CD8-positive, alpha-beta memory T cell (primary cell): ENCODE measurements at regions not wholly inside any gene's neighbourhood (a gene's known extent, or its start where the extent isn't known, plus 50 kb on each side); places are given as distances from the start of the nearest gene placed in this dataset.

Source experiments
- CTCF ChIA-PET: fragments of 350-600 bp; sonication (Branson Sonifier 250); formaldehyde crosslinking; loops from one replicate; lab custom pipeline; 2021; ENCODE audit warnings: antibody characterized with exemption; lab: Charles Lee
- POLR2A ChIA-PET: fragments of 350-600 bp; sonication (Branson Sonifier 250); formaldehyde crosslinking; loops from one replicate; lab custom pipeline; 2021; ENCODE audit warnings: antibody characterized with exemption; lab: Charles Lee
- DNase-seq, 5 donors: peaks; one replicate each; pipeline versions ENCODE4 v3.0.0 to v3.0.0-alpha.2; 2020 to 2022; ENCODE audit warnings: mixed read lengths in 1 of 5
- H3K27ac ChIP-seq: one replicate; pipeline ENCODE4 v1.7.0; 2013; ENCODE audit warnings: low read depth, mild to moderate bottlenecking, low read length, moderate library complexity
- H3K27me3 ChIP-seq: 2 replicates; pipeline ENCODE4 v1.7.0; 2013; ENCODE audit warnings: low read length, mild to moderate bottlenecking; ENCODE audit not compliant: insufficient read depth, poor library complexity, severe bottlenecking
- H3K36me3 ChIP-seq: 2 replicates; pipeline ENCODE4 v1.7.0; 2013; ENCODE audit warnings: mild to moderate bottlenecking, low read length, moderate library complexity; ENCODE audit not compliant: insufficient read depth
- H3K4me1 ChIP-seq: 2 replicates; pipeline ENCODE4 v1.7.0; 2013; ENCODE audit warnings: mild to moderate bottlenecking, low read length, moderate library complexity; ENCODE audit not compliant: insufficient read depth
- H3K4me3 ChIP-seq: 2 replicates; pipeline ENCODE4 v1.7.0; 2013; ENCODE audit warnings: mild to moderate bottlenecking, low read length
- H3K9me3 ChIP-seq: 2 replicates; pipeline ENCODE4 v1.7.0; 2013; ENCODE audit warnings: mild to moderate bottlenecking, low read length
- H3K27ac Mint-ChIP-seq, 8 donors: one replicate each; pipeline ENCODE4 v1.8.0; 2020 to 2021; ENCODE audit warnings: mixed read lengths in 8 of 8, mild to moderate bottlenecking in 6 of 8, inconsistent platforms in 3 of 8, moderate library complexity in 3 of 8
- H3K27me3 Mint-ChIP-seq, 2 donors: one replicate each; pipeline ENCODE4 v1.8.0; 2020 to 2021; ENCODE audit warnings: mixed read lengths in 2 of 2, mild to moderate bottlenecking in 1 of 2, moderate library complexity in 1 of 2
- H3K36me3 Mint-ChIP-seq, 3 donors: one replicate each; pipeline ENCODE4 v1.8.0; 2020 to 2021; ENCODE audit warnings: mixed read lengths in 3 of 3, inconsistent platforms in 1 of 3, mild to moderate bottlenecking in 1 of 3
- H3K4me1 Mint-ChIP-seq, 3 donors: one replicate each; pipeline ENCODE4 v1.8.0; 2020 to 2021; ENCODE audit warnings: mixed read lengths in 3 of 3, inconsistent platforms in 1 of 3, mild to moderate bottlenecking in 1 of 3
- H3K4me3 Mint-ChIP-seq, 7 donors: one replicate each; pipeline ENCODE4 v1.8.0; 2020 to 2021; ENCODE audit warnings: mixed read lengths in 7 of 7, mild to moderate bottlenecking in 6 of 7, moderate library complexity in 4 of 7, inconsistent platforms in 2 of 7
- H3K9me3 Mint-ChIP-seq, 5 donors: one replicate each; pipeline ENCODE4 v1.8.0; 2020 to 2022; ENCODE audit warnings: mixed read lengths in 5 of 5, mild to moderate bottlenecking in 3 of 5, moderate library complexity in 2 of 5, inconsistent platforms in 1 of 5

GRCh38 chr10:83990126-83990525 lies 149.2 kb upstream of the GHITM start:
- peaks cover 5 to 10% of the 10 kb centered on the region in 2 donors for H3K27me3 Mint-ChIP-seq
- no peak overlapping the region for H3K27ac ChIP-seq

GRCh38 chr10:83991986-83992753 lies 147.1 kb upstream of the GHITM start:
- Mint-ChIP-seq H3K9me3 (no peaks in the 10 kb centered on the region), H3K4me1 (peaks cover 3 to 12% (median 10%) of the 10 kb centered on the region in 3 donors), H3K4me3 (no peak overlapping the region), H3K36me3 (no peaks in the 10 kb centered on the region), H3K27ac (peak overlapping the region in 2 of 8 donors; percentile 7 to 20), H3K27me3 (peaks cover 5 to 7% of the 10 kb centered on the region in 2 donors)
- POLR2A ChIA-PET = no interaction called here
- CTCF ChIA-PET = no interaction called here
- Histone ChIP-seq H3K27ac (no peak overlapping the region), H3K36me3 (no peaks in the 10 kb centered on the region), H3K27me3 (no peaks in the 10 kb centered on the region), H3K4me3 (no peak overlapping the region), H3K4me1 (no peaks in the 10 kb centered on the region), H3K9me3 (no peaks in the 10 kb centered on the region)
- DNase-seq = no peak

More at GRCh38 chr10:83990126-83990525, 149.2 kb upstream of the GHITM start:
- Mint-ChIP-seq H3K9me3 (no peaks in the 10 kb centered on the region), H3K27ac (no peak overlapping the region), H3K4me3 (no peak overlapping the region), H3K36me3 (no peaks in the 10 kb centered on the region), H3K4me1 (peaks cover 0 to 5% (median 4%) of the 10 kb centered on the region in 3 donors)
- ChIA-PET CTCF (no interaction called here), POLR2A (no interaction called here)
- no peak for DNase-seq
- H3K9me3 ChIP-seq = no peaks in the 10 kb centered on the region
- no peaks in the 10 kb centered on the region for H3K4me1 ChIP-seq
- H3K27me3 ChIP-seq = no peaks in the 10 kb centered on the region
- H3K36me3 ChIP-seq = no peaks in the 10 kb centered on the region
- H3K4me3 ChIP-seq = no peak overlapping the region

DNA sequence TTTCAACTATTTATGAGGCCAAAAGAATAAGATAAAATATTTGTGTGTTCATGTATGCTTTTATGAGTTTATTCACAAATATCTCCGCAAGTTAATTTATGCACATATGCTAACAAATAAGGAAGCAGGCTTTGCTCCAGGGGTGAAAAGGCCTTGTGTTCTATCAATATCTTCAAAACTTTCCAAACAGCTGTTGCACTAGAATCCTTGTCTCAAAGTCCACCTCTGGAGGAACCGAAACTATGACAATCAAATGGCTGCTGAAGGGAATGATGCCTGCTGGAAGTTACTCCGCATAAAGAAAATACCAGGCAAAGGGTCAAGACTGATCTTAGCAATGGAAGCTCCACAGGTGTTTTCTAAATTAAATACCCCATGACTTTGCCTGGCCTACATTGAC lies 145.0 kb upstream of the GHITM start:
- H3K4me3 ChIP-seq = no peak overlapping the region
- Mint-ChIP-seq H3K36me3 (no peaks in the 10 kb centered on the region), H3K9me3 (no peaks in the 10 kb centered on the region), H3K27ac (no peak overlapping the region), H3K27me3 (peaks cover 5 to 17% of the 10 kb centered on the region in 2 donors), H3K4me1 (peaks cover 3 to 8% (median 6%) of the 10 kb centered on the region in 3 donors), H3K4me3 (no peak overlapping the region)
- H3K9me3 ChIP-seq = no peaks in the 10 kb centered on the region
- CTCF ChIA-PET = no interaction called here
- H3K27me3 ChIP-seq = no peaks in the 10 kb centered on the region
- no peaks in the 10 kb centered on the region for H3K36me3 ChIP-seq
- no peaks in the 10 kb centered on the region for H3K4me1 ChIP-seq
- H3K27ac ChIP-seq = no peak overlapping the region
- DNase-seq = no peak
- POLR2A ChIA-PET = no interaction called here

DNA sequence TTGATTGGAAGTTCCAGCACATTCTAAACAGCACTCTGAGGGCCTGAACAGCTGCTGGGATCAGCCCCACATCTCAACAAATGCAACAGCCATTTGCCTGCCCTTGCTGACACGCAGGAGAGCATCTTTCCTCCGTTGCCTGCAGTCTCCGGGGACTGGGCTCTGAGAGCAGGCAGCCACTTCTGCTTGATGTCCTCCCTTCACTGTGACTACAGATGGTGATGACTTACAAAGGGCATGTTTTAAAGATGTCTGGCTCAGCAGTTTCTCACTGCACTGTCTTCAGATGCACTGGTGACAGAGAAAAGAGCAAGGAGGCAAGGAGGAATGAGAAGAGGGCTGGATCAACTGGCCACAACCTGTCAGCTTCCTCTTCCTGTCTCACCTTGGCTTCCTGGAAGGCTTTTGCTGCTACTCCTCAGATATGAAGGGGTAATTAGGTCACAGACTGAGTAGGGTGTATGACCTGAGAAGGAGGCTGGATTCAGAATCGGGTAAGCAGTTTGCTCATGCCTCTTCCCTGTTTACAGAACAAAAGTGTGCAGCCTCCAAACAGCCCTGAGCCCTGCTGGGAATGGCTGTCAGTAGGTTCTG lies 143.5 kb upstream of the GHITM start:
- no peaks in the 10 kb centered on the region for H3K36me3 ChIP-seq
- Mint-ChIP-seq H3K4me3 (peak overlapping the region in 2 of 7 donors; percentile 21 to 42), H3K27ac (peak overlapping the region in 6 of 8 donors; percentile 57 to 86 (median 82)), H3K4me1 (peaks cover 3 to 8% (median 6%) of the 10 kb centered on the region in 3 donors), H3K9me3 (no peaks in the 10 kb centered on the region), H3K36me3 (no peaks in the 10 kb centered on the region), H3K27me3 (peaks cover 5 to 17% of the 10 kb centered on the region in 2 donors)
- no peaks in the 10 kb centered on the region for H3K9me3 ChIP-seq
- no peaks in the 10 kb centered on the region for H3K4me1 ChIP-seq
- H3K27me3 ChIP-seq = no peaks in the 10 kb centered on the region
- POLR2A ChIA-PET = no interaction called here
- CTCF ChIA-PET = no interaction called here
- DNase-seq = peak in 1 of 5 donors; percentile 4
- H3K4me3 ChIP-seq = no peak overlapping the region
- no peak overlapping the region for H3K27ac ChIP-seq

- H3K27me3 Mint-ChIP-seq = peaks cover 4 to 18% of the 10 kb centered on the region in 2 donors
- H3K9me3 Mint-ChIP-seq = no peaks in the 10 kb centered on the region
Measured at GRCh38 chr10:84004221-84004620, 135.1 kb upstream of the GHITM start.

DNA sequence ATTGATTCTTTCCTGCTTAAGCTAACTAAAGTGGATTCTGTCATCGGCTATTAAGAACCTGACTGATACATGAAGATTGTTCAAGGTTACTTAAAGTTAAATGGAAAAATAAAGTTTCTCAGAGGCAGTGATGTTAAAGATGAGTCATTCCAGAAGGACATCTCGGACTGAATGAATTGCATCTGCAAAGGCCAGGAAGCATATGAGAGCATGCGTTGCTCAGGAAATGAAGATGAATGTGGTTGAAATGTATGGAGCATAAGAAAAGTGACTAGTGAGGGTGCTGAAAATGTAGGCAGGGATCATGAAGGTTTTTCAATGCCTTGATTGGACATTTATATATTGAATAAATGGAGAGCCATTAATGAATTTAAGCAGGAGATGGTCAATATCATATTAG lies 133.9 kb upstream of the GHITM start:
- no peaks in the 10 kb centered on the region for H3K36me3 Mint-ChIP-seq
- no peaks in the 10 kb centered on the region for H3K4me1 ChIP-seq
- ChIA-PET CTCF (no interaction called here), POLR2A (no interaction called here)
- H3K36me3 ChIP-seq = no peaks in the 10 kb centered on the region
- no peak for DNase-seq
- H3K4me3 ChIP-seq = no peak overlapping the region
- no peaks in the 10 kb centered on the region for H3K9me3 ChIP-seq
- no peaks in the 10 kb centered on the region for H3K4me1 Mint-ChIP-seq
- H3K27me3 ChIP-seq = no peaks in the 10 kb centered on the region
- H3K27me3 Mint-ChIP-seq = peaks cover 8 to 19% of the 10 kb centered on the region in 2 donors
- H3K27ac ChIP-seq = no peak overlapping the region
- no peak overlapping the region for H3K4me3 Mint-ChIP-seq
- no peaks in the 10 kb centered on the region for H3K9me3 Mint-ChIP-seq
- no peak overlapping the region for H3K27ac Mint-ChIP-seq

More at GRCh38 chr10:84004221-84004620, 135.1 kb upstream of the GHITM start:
- Mint-ChIP-seq H3K27ac (no peak overlapping the region), H3K4me1 (no peaks in the 10 kb centered on the region), H3K36me3 (no peaks in the 10 kb centered on the region), H3K4me3 (no peak overlapping the region)
- no peaks in the 10 kb centered on the region for H3K36me3 ChIP-seq
- no peak overlapping the region for H3K27ac ChIP-seq
- H3K27me3 ChIP-seq = no peaks in the 10 kb centered on the region
- H3K4me3 ChIP-seq = no peak overlapping the region
- no peaks in the 10 kb centered on the region for H3K4me1 ChIP-seq
- ChIA-PET POLR2A (no interaction called here), CTCF (no interaction called here)
- no peaks in the 10 kb centered on the region for H3K9me3 ChIP-seq
- no peak for DNase-seq

- H3K4me1 Mint-ChIP-seq = no peaks in the 10 kb centered on the region
- H3K27me3 Mint-ChIP-seq = peaks cover 13 to 21% of the 10 kb centered on the region in 2 donors
- no peaks in the 10 kb centered on the region for H3K36me3 Mint-ChIP-seq
- no peak overlapping the region for H3K27ac Mint-ChIP-seq
- no peaks in the 10 kb centered on the region for H3K9me3 Mint-ChIP-seq
- CTCF ChIA-PET = no interaction called here
- DNase-seq = no peak
- no peak overlapping the region for H3K4me3 ChIP-seq
- no peaks in the 10 kb centered on the region for H3K9me3 ChIP-seq
- no peaks in the 10 kb centered on the region for H3K27me3 ChIP-seq
- no peak overlapping the region for H3K4me3 Mint-ChIP-seq
- no peak overlapping the region for H3K27ac ChIP-seq
- no peaks in the 10 kb centered on the region for H3K4me1 ChIP-seq
- POLR2A ChIA-PET = no interaction called here
- H3K36me3 ChIP-seq = no peaks in the 10 kb centered on the region
Measured at GRCh38 chr10:84007482-84007881, 131.8 kb upstream of the GHITM start.

DNA sequence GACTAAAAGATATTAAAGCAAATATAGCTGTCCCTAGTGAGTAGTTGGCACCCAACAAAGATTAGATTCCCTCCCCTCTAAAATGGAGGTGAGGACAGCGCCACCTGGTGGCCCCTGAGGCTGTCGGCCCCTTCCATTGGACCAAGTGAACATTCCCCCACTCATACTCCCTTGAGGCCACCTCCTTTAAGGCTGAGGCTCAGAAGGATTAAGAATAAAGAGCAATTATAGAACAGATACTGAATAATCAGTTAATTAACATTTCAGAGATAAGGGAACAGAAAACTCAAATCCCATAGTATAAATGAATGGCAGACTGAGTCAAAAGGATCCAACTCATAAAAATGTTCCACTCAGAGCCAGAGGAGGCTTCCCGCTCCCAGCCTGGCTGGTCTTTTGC lies 130.4 kb upstream of the GHITM start:
- Mint-ChIP-seq H3K36me3 (no peaks in the 10 kb centered on the region), H3K4me1 (peaks cover 0 to 9% (median 5%) of the 10 kb centered on the region in 3 donors), H3K9me3 (no peaks in the 10 kb centered on the region), H3K4me3 (no peak overlapping the region), H3K27ac (no peak overlapping the region), H3K27me3 (peaks cover 9 to 17% of the 10 kb centered on the region in 2 donors)
- Histone ChIP-seq H3K4me1 (no peaks in the 10 kb centered on the region), H3K27me3 (no peaks in the 10 kb centered on the region), H3K9me3 (no peaks in the 10 kb centered on the region), H3K4me3 (no peak overlapping the region), H3K36me3 (no peaks in the 10 kb centered on the region), H3K27ac (no peak overlapping the region)
- ChIA-PET POLR2A (no interaction called here), CTCF (no interaction called here)
- DNase-seq = peak in 2 of 5 donors; percentile 16 to 18
